Tibial nerve (tissue), 4 donors: ENCODE measurements at regions not wholly inside any gene's neighbourhood (a gene's known extent, or its start where the extent isn't known, plus 50 kb on each side); places are given as distances from the start of the nearest gene placed in this dataset.

Experiments used
- DNase-seq, 2 donors: peaks; one replicate each; pipeline ENCODE4 v3.0.0-alpha.2; 2019; ENCODE audit warnings: low spot score in 2 of 2
- H3K27ac ChIP-seq, 4 donors: fragments of 200-600 bp; sonication (generic) in 3 of 4; one replicate each; pipeline ENCODE4 v1.5.1; 2017 to 2019; ENCODE audit warnings: mild to moderate bottlenecking in 1 of 4
- H3K27me3 ChIP-seq, 2 donors: fragments of 200-600 bp; sonication (generic) in 1 of 2; one replicate each; pipeline versions ENCODE4 v1.5.1 to v1.6.0; 2017 to 2019
- H3K36me3 ChIP-seq, 3 donors: fragments of 200-600 bp; sonication (generic); one replicate each; pipeline ENCODE4 v1.5.1; 2018 to 2019
- H3K4me1 ChIP-seq, 4 donors: fragments of 200-600 bp; sonication (generic) in 3 of 4; one replicate each; pipeline ENCODE4 v1.5.1; 2017 to 2019
- H3K4me3 ChIP-seq, 4 donors: fragments of 200-600 bp; sonication (generic) in 3 of 4; one replicate each; pipeline ENCODE4 v1.5.1; 2017 to 2019; ENCODE audit warnings: mild to moderate bottlenecking in 1 of 4, moderate library complexity in 1 of 4
- H3K9me3 ChIP-seq, 4 donors: fragments of 200-600 bp; sonication (generic) in 3 of 4; one replicate each; pipeline ENCODE4 v1.5.1; 2017 to 2019
- CTCF ChIP-seq, 5 experiments: fragments of 200-600 bp in 3 of 5; fragments of 450-650 bp in 2 of 5; sonication (generic) in 3 of 5; IDR thresholded peaks; one replicate each; pipeline ENCODE4 v1.5.1; 2016 to 2019; ENCODE audit warnings: antibody characterized with exemption in 5 of 5, mild to moderate bottlenecking in 3 of 5, moderate library complexity in 2 of 5
- EP300 ChIP-seq, 2 donors: sonication (generic); formaldehyde crosslinking; IDR thresholded peaks; one replicate each; pipeline ENCODE4 v1.6.1; 2017; ENCODE audit warnings: antibody characterized with exemption in 2 of 2, mild to moderate bottlenecking in 1 of 2
- POLR2A ChIP-seq, 2 donors: fragments of 450-650 bp; IDR thresholded peaks; one replicate each; pipeline ENCODE4 v1.6.1; 2017; ENCODE audit warnings: antibody characterized with exemption in 2 of 2, mild to moderate bottlenecking in 2 of 2, moderate library complexity in 2 of 2
- WGBS, 2 donors: methylation state at CpG; one replicate each; pipeline ENCODE4 v1.1.5; 2018; 5-methylcytosine and 5-hydroxymethylcytosine counted together

GRCh38 chr15:70292076-70292760, 194.5 kb upstream of the TLE3 start:
- Histone ChIP-seq H3K4me3 (no peak overlapping the region), H3K36me3 (no peaks in the 10 kb centered on the region), H3K27ac (no peak overlapping the region), H3K27me3 (no peaks in the 10 kb centered on the region), H3K4me1 (peaks cover 0 to 8% (median 0%) of the 10 kb centered on the region in 4 donors), H3K9me3 (no peaks in the 10 kb centered on the region)
- no peak for DNase-seq
- TF ChIP-seq EP300 (IDR thresholded peaks at IDR 0.05) (no peak), CTCF (IDR thresholded peaks at IDR 0.05) (no peak), POLR2A (IDR thresholded peaks at IDR 0.05) (no peak)
- 84 to 93% methylated on average over 11 to 12 of the region's 12 CpGs for WGBS, 2 donors

GRCh38 chr15:70291305-70292075, 193.8 kb upstream of the TLE3 start:
- WGBS, 2 donors, result 64 to 78% methylated on average over 10 of the region's 10 CpGs
- Histone ChIP-seq H3K36me3 (no peaks in the 10 kb centered on the region), H3K27ac (no peak overlapping the region), H3K4me1 (peaks cover 0 to 8% (median 0%) of the 10 kb centered on the region in 4 donors), H3K4me3 (no peak overlapping the region), H3K9me3 (no peaks in the 10 kb centered on the region), H3K27me3 (no peaks in the 10 kb centered on the region)
- TF ChIP-seq CTCF (IDR thresholded peaks at IDR 0.05) (no peak), EP300 (IDR thresholded peaks at IDR 0.05) (no peak), POLR2A (IDR thresholded peaks at IDR 0.05) (no peak)
- no peak for DNase-seq

GRCh38 chr15:70290708-70291107, 193.0 kb upstream of the TLE3 start:
- Histone ChIP-seq H3K27me3 (no peaks in the 10 kb centered on the region), H3K4me1 (peaks cover 0 to 13% (median 0%) of the 10 kb centered on the region in 4 donors), H3K27ac (no peak overlapping the region), H3K9me3 (no peaks in the 10 kb centered on the region), H3K36me3 (no peaks in the 10 kb centered on the region), H3K4me3 (no peak overlapping the region)
- no peak for DNase-seq
- WGBS, 2 donors, result 84 to 88% methylated on average over 6 of the region's 6 CpGs
- TF ChIP-seq POLR2A (IDR thresholded peaks at IDR 0.05), result no peak
- no peak for TF ChIP-seq CTCF (IDR thresholded peaks at IDR 0.05)
- TF ChIP-seq EP300 (IDR thresholded peaks at IDR 0.05), result no peak

- TF ChIP-seq EP300 (IDR thresholded peaks at IDR 0.05) (no peak), POLR2A (IDR thresholded peaks at IDR 0.05) (no peak), CTCF (IDR thresholded peaks at IDR 0.05) (no peak)
- 53 to 57% methylated on average over 8 of the region's 8 CpGs for WGBS, 2 donors
- no peaks in the 10 kb centered on the region for H3K36me3 ChIP-seq
- DNase-seq, result no peak
- no peaks in the 10 kb centered on the region for H3K27me3 ChIP-seq
- H3K9me3 ChIP-seq, result no peaks in the 10 kb centered on the region
- H3K4me1 ChIP-seq, result peaks cover 0 to 13% (median 0%) of the 10 kb centered on the region in 4 donors
- H3K27ac ChIP-seq, result no peak overlapping the region
- no peak overlapping the region for H3K4me3 ChIP-seq
Measured at GRCh38 chr15:70289191-70289955, 191.7 kb upstream of the TLE3 start.
